HG02885 (cell line): ENCODE measurements at regions not wholly inside any gene's neighbourhood (a gene's known extent, or its start where the extent isn't known, plus 50 kb on each side); places are given as distances from the start of the nearest gene placed in this dataset.
"Not testable (repeated sequence)": the region's sequence is repeated elsewhere in the genome, so short reads cannot be mapped to it uniquely, and the experiment has no call there.

ENCODE experiments used
- ATAC-seq: cut with Tn5 transposase; IDR thresholded peaks from one replicate; pipeline ENCODE4 v1.9.1; 2021; ENCODE audit warnings: mild to moderate bottlenecking; ENCODE audit not compliant: unreplicated experiment, poor library complexity

DNA sequence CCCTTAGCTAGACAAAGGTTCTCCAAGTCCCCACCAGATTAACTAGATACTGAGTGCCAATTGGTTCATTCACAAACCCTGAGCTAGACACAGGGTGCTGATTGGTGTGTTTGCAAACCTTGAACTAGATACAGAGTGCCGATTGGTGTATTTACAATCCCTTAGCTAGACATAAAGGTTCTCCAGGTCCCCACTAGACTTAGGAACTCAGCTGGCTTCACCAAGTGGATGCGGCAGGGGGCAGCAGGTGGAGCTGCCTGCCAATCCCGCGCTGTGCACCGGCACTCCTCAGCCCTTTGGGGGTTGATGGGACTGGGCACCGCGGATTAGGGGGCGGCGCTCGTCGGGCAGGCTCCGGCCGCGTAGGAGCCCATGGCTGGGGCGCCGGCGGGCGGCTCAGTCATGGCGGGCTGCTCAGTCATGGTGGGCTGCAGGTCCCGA, 157.6 kb downstream of the KLRB1 start:
- not testable (repeated sequence) for ATAC-seq

DNA sequence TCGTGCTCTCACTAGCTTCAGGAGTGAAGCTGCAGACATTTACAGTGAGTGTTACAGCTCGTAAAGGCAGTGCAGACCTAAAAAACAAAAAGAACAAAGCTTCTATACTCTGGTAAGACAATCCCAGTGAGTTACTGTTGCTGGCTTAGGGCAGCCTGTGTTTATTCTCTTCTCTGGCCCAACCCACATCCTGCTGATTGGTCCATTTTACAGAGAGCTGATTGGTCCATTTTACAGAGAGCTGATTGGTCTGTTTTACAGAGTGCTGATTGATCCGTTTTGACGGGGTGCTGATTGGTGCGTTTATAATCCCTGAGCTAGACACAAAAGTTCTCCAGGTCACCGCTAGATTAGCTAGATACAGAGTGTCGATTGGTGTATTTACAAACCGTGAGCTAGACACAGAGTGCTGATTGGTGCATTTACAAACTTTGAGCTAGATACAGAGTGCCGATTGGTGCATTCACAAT, 158.0 kb downstream of the KLRB1 start:
- not testable (repeated sequence) for ATAC-seq

DNA sequence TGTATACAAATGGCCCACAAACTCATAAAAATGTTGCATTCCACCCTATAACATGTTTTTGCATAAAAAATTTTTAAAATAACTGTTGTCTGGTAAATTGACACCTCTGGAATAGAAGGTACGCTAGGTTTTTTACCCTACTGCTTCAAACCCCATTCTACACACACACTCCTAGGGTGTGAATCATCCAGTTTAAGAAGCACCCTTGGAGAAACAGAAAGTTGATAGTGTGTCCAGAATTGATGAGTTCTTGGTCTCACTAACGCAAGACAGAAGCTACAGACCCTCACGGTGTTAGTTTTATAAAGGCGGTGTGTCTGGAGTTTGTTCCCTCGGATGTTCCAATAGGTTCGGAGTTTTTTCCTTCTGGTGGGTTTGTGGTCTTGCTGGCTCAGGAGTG, 158.5 kb downstream of the KLRB1 start:
- ATAC-seq: no peak

DNA sequence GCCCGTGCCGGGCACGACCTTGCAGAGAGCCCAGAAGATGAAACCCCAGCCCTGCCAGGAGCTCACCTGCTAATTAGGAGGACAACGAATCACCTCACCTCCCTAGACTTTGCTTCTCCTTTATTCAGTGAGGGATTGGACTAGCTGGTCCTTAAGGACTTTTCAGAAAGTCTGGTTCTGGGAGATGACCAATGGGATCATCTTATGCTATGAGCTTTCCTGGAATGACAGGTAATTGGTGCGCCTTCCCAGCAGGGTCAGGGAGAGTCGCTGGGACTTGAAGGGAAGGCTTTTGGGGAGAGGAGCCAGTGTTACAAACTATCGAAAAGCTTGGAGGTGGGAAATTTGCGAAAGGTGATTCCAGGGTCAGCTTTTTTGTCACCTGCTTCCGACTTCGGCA, 159.1 kb downstream of the KLRB1 start:
- not testable (repeated sequence) for ATAC-seq

DNA sequence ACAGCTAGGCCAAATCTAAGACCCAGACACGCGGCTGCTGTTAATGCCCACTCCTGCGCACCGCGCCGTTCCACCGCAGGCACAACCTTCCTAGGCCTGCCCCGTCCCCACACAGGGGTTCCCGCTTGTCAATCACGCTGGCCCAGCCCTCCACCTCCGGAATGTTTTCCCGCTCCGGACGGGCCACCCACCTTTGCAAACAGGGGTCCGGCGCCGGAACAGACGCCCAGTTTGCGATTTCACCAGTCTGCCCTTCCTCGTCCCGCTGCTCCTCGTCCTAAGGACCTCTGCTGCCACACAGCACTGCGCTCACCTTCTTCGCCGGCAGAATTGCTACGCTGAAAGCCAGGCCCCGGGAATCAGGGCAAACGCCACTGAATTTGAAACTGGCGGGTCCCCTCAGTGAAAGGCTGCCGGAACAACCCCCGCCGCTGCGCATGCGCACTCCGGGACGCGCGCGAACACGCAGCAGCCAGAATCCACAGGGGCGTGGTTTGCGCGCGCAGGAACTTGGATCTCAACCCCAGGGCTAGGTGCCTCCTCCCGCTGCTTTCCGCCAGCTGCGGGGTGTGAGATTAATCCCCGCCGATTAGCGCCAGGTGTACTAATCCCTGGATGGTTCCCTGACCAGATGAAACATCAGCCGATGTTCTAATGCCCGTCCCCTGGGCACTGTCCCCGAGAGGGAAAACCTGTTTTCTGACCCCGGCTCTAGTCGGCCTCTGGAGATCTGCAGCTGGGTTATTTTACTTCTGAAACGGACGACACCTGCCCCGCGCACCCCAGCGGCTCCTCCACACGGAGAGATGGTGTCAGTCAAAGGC, 159.7 kb downstream of the KLRB1 start:
- peak; percentile 64 for ATAC-seq

DNA sequence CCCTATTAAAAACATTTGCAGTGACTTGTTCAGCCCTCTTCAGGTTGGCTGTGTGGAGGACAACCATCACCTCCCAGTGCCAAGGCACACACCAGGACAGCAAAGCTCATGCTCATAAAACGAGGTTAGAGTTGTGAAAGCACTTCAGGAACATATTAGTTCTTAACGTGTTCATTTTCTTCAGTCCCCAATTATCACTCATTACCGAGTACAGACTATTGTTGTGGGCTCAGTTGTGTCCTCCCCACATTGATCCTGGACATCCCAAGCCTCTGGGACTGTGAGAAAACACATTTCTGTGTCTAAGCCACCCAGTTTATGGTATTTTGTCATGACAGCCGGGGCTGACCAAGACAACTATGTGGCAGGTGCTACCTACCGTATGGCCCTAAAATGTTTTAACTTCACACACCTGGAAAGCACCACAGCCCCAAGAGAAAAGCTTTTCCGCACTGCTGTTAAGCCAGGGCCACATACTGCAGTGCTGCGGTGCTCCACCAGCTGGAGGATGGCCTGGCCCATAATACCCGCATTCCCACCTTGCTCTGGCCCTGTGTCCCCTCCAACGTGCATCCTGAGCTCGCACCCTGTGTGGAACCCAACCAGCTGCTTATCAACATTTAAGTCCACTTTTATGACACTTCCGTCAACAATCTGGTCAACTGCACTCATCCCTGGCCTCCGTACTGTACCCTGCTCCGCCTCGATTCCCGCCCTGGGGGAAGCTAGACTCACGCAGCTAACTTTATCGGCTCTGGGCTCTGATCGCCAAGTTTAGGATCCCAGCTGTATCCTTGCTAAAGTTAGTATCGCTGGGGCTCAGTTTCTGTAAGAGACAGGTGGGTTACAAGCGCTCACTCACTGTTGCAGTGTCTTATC, 160.6 kb downstream of the KLRB1 start:
- ATAC-seq: peak; percentile 21

DNA sequence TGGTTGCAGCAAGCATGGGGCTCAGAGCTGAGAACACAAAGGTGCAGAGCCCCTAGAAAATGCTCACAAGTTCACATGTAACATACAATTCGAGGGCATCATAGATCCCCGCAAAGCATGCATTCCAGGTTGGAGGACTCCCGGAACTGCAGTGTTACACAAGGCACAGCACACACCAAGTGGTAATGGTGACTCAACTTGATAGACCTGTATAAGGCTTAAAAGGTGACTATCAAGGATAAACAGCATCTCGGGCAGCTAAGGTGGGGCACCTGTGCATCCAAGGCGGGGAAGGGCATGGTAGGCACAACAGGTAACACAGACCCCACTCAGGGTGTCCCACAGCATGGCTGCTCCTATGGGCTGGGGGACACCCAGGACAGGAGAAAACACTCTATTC, 167.3 kb downstream of the KLRB1 start:
- ATAC-seq: not testable (repeated sequence)

DNA sequence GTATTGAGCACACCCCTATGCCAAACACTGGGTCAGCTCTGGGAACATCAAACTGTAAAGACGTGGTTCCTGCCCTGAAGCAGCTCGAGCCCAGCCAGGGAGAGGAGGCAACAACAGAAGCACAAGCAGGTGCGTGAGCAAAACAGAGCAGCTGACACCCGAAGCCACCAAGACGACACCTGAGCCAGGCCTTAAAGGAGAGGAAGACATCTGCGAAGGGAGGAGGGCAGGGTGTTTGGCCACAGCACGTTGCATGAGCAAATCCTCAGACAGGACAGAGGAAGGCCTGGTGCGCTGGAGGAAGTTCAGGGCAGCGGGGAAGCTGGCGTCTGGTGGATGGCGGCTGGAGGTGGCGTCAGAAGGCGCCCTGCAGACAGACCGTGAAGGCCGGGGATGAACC, 172.0 kb downstream of the KLRB1 start:
- not testable (repeated sequence) for ATAC-seq

DNA sequence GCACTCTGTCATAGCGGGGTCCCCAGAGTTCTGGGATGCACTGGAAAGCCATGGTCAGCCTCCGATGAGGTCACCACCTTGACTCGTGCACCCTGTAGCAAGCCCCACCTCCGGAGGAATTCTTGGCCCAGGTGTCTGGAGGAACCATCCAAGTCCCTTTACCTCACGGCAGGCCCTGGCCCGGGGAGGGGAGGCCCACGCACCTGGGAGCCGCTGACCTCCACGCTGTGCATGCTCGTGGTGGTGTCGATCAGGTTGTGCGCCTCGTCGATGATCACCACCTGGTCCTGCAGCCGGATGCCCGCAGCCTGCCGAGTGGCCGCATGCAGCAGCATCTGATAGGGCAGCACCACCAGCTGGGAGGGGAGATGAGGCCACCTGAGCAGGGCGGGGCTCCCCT, 177.3 kb downstream of the KLRB1 start:
- not testable (repeated sequence) for ATAC-seq

DNA sequence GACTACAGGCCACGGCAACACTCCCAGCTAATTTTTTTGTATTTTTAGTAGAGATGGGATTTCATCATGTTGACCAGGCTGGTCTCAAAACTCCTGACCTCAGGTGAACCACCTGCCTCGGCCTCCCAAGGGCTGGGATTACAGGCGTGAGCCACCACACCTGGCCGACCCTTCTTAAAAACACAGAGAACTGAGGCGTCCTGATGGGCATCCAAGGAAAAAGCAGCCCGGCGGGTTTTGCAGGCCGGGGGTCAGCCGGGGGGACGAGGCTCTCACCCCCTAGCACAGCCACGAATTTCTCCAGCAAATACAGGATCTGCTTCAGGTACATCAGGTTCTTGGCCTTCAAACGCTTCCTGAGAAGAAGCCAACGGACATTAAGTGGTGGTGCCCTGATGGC, 178.9 kb downstream of the KLRB1 start:
- not testable (repeated sequence) for ATAC-seq

DNA sequence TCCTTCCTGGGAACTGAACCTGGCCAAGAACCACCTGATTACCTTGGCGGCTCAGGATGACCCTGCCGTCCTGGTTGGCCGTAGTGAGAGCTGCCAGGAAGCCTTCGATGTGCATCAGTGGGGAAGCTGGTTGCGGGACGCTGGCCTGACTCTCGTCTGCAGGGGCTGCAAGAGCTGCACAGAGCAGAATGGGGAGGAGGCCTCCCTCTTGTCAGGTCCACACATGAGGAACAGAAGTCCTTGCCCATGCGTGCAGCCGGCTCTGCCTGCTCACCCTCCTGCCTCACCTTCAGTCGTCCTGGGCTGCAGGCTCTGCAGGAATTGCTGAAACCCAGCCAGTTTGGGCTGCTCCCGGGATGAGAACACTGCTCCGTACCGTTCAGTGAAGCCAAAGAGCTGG, 182.3 kb downstream of the KLRB1 start:
- ATAC-seq: not testable (repeated sequence)

DNA sequence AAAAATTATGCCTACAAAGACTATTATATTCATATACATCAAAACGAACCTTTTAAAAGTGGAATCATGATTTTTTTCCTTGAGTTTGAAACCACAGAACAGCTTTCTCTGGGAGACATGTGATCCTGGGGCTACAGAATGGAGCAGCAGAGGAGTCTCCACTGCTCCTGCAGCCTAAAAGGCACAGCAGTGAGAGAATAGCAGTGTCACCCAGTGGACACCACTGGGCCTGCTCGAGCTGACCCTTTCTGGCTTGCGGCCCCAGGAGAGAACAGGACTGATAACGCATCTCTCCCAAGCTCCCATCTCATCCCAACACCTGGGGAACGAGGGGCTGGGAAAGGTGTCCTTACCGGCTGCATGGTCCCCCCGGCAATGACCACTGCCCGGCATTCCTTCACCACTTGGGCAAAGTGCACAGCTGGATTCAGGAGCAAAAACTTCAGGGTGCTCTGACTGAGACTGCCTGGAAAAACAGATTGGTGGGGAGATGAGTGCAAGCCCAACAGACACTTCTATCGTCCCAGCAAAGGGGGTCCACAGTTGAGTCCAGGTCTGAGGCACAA, 183.5 kb downstream of the KLRB1 start:
- not testable (repeated sequence) for ATAC-seq

DNA sequence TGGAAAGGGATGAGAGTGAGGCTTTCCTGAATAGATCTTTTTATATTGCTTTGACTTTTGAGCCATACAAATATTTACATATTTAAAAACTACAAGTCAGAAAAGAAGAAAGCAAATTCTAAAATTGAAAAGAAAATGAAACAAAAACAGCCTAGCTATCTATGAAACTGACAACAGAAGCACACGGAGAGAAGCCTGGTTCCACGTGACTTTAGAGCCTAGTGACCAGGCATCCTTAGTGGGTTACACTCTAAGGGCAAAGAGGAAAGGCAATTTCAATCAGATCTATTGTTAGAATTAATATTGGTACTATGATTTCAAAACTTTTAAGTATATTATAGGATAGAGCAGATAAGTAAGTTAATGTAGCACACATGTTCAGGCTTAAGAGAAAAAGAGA, 185.0 kb downstream of the KLRB1 start:
- peak; percentile 65 for ATAC-seq

DNA sequence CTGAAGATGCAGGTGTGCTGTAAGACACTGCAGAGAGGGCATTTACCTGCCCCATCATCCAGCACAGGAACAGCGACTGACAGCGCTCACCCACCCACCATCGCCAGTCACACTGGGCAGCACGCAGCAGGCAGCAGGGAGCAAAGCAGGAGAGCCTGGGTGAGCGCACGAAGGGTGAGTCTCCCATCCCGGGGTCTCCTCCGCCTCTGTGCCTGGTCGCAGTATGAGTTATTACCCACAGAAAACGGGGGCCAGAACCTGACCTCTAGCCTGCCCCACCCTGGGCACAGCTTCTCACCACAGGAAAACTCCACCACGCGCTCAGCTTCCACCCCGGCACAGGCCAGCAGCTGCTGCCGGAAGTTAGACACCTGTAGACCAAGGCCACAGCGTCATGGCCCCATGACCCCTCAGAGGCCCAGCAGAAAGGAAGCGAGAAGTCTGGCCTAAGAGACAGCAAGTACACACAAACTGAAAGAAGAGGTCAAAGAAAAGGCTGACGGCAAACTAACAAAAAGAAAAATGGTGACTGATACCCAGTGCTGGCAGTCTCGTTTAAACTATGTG, 186.1 kb downstream of the KLRB1 start:
- ATAC-seq: peak; percentile 82

DNA sequence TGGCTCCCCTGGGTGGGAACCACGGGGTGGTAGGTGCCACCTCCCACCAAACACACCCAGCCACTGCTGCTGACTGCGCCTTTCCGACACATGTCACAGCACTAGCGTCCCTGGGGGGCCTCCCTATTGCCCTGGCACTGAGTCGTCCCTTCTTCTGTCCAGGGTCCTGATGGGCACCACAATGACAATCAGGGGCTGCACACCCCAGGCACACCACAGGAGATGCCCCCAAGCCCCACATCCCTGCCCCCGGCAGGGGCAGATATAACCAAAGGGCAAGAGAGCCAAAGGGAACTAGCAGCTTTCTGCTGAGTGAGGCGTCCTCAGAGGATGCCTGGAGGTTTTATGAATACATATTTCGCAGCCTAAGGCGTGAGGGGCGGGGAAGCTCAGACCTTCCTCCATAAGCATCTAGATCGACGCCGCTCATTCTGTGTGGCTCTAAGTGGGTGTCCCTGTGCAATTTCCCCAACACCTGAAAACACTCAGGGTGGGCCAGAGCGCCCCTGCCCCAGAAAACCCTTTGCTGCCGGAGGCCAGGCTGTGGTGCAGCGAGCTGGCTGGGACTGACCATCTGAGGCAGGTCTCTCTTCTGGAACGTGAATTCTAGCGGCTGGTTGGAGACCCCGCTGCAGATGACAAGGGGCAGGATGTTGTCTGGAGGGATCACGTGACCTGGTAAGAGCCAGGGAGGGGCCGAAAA, 186.7 kb downstream of the KLRB1 start:
- ATAC-seq: peak; percentile 13

DNA sequence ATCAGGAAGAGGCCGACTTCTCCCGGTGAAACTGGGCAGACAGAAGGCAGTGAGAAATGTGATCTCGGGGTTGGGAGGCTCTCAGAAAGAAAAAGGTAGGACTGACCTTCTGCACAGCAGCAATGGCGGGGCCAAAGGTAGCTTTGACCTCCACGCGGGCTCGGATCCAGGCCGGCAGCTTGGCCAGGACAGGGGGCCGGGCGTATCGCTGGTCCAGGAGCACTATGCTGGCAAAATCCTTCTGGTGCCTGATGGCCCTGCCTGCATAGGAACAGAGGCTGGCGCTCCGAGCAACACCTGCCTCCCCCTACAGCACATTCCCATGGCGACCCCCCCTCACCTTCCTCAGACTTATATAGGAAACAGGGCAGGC, 189.1 kb downstream of the KLRB1 start:
- ATAC-seq: not testable (repeated sequence)

DNA sequence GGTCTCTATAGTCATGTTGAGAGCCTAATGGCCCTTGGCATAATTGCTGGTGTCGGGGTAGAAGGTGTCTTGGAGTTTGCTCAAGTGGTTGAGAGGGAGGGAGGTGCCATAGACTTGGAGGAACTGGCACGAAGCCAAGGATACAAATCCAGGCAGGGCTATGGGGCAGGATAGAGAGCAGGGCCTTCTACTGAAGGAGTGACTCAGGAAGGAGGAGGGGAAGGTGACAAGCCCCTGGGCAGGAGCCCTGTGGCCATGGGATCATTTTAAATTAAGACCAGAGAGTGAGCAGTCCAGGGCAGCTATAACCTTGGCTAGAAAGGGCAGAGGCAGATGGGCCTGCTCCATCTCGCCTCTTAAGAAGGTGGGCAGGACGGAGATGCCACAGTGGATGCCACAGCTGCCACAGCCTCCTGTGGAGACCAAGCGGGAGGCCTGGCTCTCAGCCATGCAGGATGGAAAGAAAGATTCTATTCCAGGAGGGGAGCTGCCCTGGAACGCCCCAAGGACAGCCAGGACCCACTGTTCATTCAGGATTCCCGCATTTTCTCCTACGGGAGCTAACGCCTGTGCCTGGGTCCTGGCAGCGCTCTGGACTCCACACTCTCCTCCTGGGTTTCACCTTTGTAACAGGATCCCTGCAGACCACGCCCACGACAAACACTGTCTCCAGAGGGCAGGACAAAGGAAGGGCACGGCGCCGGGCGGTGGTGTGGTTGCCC, 189.6 kb downstream of the KLRB1 start:
- not testable (repeated sequence) for ATAC-seq

DNA sequence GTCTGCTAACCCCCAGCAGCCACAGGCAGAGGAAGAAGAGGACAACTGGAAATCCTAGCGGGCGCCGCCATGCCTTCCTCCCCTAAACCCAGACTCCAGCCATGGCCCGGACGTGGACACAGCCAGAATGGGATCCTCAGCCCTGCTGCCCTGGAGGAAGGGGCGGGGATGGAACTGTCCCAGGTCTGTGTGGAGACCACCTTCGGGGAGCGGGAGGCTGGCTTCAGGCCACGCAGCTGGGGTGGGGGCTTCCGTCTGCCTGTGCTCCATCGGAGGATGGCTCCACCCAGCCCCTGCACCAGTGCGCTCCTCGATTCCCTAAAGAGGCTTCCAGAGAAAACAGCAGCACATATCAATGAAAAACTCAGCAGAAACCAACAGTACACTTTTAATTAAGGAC, 190.4 kb downstream of the KLRB1 start:
- ATAC-seq: not testable (repeated sequence)

DNA sequence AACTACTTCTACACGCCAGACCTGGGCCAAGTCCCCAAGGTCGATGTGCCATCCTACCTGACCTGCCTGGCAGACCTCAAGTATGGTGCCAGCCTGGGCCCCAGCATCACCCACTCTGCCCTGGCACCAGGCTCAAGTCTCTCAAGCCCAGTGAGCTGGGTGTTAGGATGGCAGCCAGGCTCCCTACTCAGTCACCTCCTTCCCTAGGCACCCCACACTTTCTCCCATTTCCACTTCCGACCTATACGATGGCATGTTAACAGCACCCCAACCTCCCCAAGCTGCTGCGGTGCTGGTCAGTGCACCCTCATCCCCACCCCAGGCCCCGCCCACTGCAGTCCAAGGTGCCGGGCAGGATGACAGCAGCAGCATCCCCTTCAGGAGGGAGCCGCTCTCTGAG, 191.4 kb downstream of the KLRB1 start:
- not testable (repeated sequence) for ATAC-seq
